ENCODE measurements at regions not wholly inside any gene's neighbourhood (a gene's known extent, or its start where the extent isn't known, plus 50 kb on each side); places are given as distances from the start of the nearest gene placed in this dataset.

DNA sequence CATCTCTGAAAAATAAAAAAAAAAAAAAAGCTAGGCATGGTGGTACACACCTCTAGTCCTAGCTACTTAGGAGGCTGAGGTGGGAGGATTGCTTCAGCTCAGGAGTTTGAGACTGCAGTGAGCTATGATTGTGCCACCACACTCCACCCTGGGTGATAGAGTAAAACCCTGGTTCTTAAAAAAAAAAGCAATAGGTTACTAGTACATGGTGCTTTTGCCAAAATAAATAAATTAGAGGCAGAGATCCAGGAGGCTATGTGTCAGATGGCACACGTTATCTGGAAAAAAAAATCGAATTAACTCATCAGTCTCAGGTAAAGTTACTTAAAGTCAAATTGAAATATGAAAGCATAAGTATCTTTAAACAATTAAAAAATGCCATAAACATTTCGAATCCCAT is 94.3 kb downstream of the VCX3A start:
- TF ChIP-seq RAD21 (IDR thresholded peaks at IDR 0.05) (peak in 1 of 2 donors; percentile 28), GABPA (IDR thresholded peaks at IDR 0.05 in 1 of 2, conservative IDR thresholded peaks at IDR 0.05 in 1 of 2) (no peak), SP1 (IDR thresholded peaks at IDR 0.05) (no peak), YY1 (IDR thresholded peaks at IDR 0.05) (no peak), HNF4A (conservative IDR thresholded peaks at IDR 0.05) (peak; percentile 6 to 50), TAF1 (conservative IDR thresholded peaks at IDR 0.05) (no peak), RXRA (IDR thresholded peaks at IDR 0.05) (peak in 1 of 2 donors; percentile 47), FOXA1 (IDR thresholded peaks at IDR 0.05) (no peak), JUND (IDR thresholded peaks at IDR 0.05) (peak in 1 of 2 donors; percentile 18)
- TF ChIP-seq, protein P1, sequence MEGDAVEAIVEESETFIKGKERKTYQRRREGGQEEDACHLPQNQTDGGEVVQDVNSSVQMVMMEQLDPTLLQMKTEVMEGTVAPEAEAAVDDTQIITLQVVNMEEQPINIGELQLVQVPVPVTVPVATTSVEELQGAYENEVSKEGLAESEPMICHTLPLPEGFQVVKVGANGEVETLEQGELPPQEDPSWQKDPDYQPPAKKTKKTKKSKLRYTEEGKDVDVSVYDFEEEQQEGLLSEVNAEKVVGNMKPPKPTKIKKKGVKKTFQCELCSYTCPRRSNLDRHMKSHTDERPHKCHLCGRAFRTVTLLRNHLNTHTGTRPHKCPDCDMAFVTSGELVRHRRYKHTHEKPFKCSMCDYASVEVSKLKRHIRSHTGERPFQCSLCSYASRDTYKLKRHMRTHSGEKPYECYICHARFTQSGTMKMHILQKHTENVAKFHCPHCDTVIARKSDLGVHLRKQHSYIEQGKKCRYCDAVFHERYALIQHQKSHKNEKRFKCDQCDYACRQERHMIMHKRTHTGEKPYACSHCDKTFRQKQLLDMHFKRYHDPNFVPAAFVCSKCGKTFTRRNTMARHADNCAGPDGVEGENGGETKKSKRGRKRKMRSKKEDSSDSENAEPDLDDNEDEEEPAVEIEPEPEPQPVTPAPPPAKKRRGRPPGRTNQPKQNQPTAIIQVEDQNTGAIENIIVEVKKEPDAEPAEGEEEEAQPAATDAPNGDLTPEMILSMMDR (IDR thresholded peaks at IDR 0.05; ENCODE audit: low read depth, low read length, missing input control), result no peak
- TF ChIP-seq, protein P2, sequence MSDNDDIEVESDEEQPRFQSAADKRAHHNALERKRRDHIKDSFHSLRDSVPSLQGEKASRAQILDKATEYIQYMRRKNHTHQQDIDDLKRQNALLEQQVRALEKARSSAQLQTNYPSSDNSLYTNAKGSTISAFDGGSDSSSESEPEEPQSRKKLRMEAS (IDR thresholded peaks at IDR 0.05), result peak; percentile 14
- TF ChIP-seq, protein P3, sequence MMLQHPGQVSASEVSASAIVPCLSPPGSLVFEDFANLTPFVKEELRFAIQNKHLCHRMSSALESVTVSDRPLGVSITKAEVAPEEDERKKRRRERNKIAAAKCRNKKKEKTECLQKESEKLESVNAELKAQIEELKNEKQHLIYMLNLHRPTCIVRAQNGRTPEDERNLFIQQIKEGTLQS (IDR thresholded peaks at IDR 0.05), result no peak
- TF ChIP-seq, protein P4, sequence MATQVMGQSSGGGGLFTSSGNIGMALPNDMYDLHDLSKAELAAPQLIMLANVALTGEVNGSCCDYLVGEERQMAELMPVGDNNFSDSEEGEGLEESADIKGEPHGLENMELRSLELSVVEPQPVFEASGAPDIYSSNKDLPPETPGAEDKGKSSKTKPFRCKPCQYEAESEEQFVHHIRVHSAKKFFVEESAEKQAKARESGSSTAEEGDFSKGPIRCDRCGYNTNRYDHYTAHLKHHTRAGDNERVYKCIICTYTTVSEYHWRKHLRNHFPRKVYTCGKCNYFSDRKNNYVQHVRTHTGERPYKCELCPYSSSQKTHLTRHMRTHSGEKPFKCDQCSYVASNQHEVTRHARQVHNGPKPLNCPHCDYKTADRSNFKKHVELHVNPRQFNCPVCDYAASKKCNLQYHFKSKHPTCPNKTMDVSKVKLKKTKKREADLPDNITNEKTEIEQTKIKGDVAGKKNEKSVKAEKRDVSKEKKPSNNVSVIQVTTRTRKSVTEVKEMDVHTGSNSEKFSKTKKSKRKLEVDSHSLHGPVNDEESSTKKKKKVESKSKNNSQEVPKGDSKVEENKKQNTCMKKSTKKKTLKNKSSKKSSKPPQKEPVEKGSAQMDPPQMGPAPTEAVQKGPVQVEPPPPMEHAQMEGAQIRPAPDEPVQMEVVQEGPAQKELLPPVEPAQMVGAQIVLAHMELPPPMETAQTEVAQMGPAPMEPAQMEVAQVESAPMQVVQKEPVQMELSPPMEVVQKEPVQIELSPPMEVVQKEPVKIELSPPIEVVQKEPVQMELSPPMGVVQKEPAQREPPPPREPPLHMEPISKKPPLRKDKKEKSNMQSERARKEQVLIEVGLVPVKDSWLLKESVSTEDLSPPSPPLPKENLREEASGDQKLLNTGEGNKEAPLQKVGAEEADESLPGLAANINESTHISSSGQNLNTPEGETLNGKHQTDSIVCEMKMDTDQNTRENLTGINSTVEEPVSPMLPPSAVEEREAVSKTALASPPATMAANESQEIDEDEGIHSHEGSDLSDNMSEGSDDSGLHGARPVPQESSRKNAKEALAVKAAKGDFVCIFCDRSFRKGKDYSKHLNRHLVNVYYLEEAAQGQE (IDR thresholded peaks at IDR 0.05), result no peak
- TF ChIP-seq, protein P5, sequence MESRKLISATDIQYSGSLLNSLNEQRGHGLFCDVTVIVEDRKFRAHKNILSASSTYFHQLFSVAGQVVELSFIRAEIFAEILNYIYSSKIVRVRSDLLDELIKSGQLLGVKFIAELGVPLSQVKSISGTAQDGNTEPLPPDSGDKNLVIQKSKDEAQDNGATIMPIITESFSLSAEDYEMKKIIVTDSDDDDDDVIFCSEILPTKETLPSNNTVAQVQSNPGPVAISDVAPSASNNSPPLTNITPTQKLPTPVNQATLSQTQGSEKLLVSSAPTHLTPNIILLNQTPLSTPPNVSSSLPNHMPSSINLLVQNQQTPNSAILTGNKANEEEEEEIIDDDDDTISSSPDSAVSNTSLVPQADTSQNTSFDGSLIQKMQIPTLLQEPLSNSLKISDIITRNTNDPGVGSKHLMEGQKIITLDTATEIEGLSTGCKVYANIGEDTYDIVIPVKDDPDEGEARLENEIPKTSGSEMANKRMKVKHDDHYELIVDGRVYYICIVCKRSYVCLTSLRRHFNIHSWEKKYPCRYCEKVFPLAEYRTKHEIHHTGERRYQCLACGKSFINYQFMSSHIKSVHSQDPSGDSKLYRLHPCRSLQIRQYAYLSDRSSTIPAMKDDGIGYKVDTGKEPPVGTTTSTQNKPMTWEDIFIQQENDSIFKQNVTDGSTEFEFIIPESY (IDR thresholded peaks at IDR 0.05), result no peak
